MCF 10A (cell line): ENCODE measurements at regions not wholly inside any gene's neighbourhood (a gene's known extent, or its start where the extent isn't known, plus 50 kb on each side); places are given as distances from the start of the nearest gene placed in this dataset.

Experiments used
- BruUV-seq: library from RNA; stranded (reverse); fragments of 400-500 nt; replicated peaks from 2 replicates; lab custom pipeline; 2021; lab: Mats Ljungman, UMichigan
- CTCF ChIA-PET: fragments of 300-600 bp; sonication (Branson Sonifier 250); formaldehyde crosslinking; extraction: SDS; loops from one replicate; lab custom pipeline; 2021; ENCODE audit warnings: antibody characterized with exemption, inconsistent platforms; lab: Yijun Ruan, JAX
- POLR2A ChIA-PET: fragments of 300-600, 350-650 bp; sonication (Branson Sonifier 250); formaldehyde crosslinking; extraction: SDS; loops from one replicate; lab custom pipeline; 2020; ENCODE audit warnings: antibody characterized with exemption, inconsistent platforms; lab: Yijun Ruan, JAX
- DNase-seq: peaks from one replicate; pipeline ENCODE4 v3.0.0-alpha.2; 2018; ENCODE audit not compliant: unreplicated experiment
- H3K27ac Mint-ChIP-seq: one replicate; pipeline ENCODE4 v1.8.0; 2022; ENCODE audit warnings: mild to moderate bottlenecking, low read depth, mixed read lengths; ENCODE audit not compliant: unreplicated experiment
- H3K27me3 Mint-ChIP-seq: one replicate; pipeline ENCODE4 v1.8.0; 2022; ENCODE audit warnings: mixed read lengths; ENCODE audit not compliant: insufficient read depth, unreplicated experiment
- H3K36me3 Mint-ChIP-seq: one replicate; pipeline ENCODE4 v1.8.0; 2022; ENCODE audit warnings: mild to moderate bottlenecking, moderate library complexity, mixed read lengths; ENCODE audit not compliant: insufficient read depth, unreplicated experiment
- H3K4me1 Mint-ChIP-seq: one replicate; pipeline ENCODE4 v1.8.0; 2022; ENCODE audit warnings: mixed read lengths; ENCODE audit not compliant: insufficient read depth, unreplicated experiment
- H3K4me3 Mint-ChIP-seq: one replicate; pipeline ENCODE4 v1.8.0; 2022; ENCODE audit warnings: mild to moderate bottlenecking, moderate library complexity, mixed read lengths; ENCODE audit not compliant: unreplicated experiment
- H3K9me3 Mint-ChIP-seq: one replicate; pipeline ENCODE4 v1.8.0; 2022; ENCODE audit warnings: mixed read lengths; ENCODE audit not compliant: unreplicated experiment
- CTCF ChIP-seq: fragments of 200-600 bp; IDR thresholded peaks from one replicate; pipeline ENCODE4 v1.8.0; 2022; ENCODE audit warnings: antibody characterized with exemption, mild to moderate bottlenecking; ENCODE audit not compliant: unreplicated experiment
- intact Hi-C: fragments of 100-400 bp; cut with micrococcal nuclease; formaldehyde crosslinking; loops from 2 replicates; pipeline ENCODE4 v1.14.1; 2022

GRCh38 chr20:19866070-19866469 lies 108.0 kb downstream of the RIN2 start:
- intact Hi-C loops = no loop called here
- CTCF ChIA-PET = interaction anchor here (0.6 to 1.9 kb wide), 7 partner anchors 9 to 676 kb away, joined by 3 to 9 read pairs (median 3); no protein-coding TSS in a partner anchor

GRCh38 chr20:19867074-19867473 lies 109.0 kb downstream of the RIN2 start:
- no peaks in the 10 kb centered on the region for H3K36me3 Mint-ChIP-seq
- no peaks in the 10 kb centered on the region for H3K27me3 Mint-ChIP-seq
- DNase-seq = peak; percentile 72
- intact Hi-C loops = no loop called here
- peak overlapping the region; percentile 80 for H3K27ac Mint-ChIP-seq
- no TSS peak for BruUV-seq
- H3K4me3 Mint-ChIP-seq = no peak overlapping the region
- ChIA-PET POLR2A (interaction anchor here (1.1 to 1.3 kb wide), 2 partner anchors 17 to 22 kb away, joined by 3 to 4 read pairs; no protein-coding TSS in a partner anchor), CTCF (interaction anchor here (1.2 to 1.4 kb wide), 2 partner anchors 39 to 179 kb away, joined by 6 to 7 read pairs; no protein-coding TSS in a partner anchor)
- H3K4me1 Mint-ChIP-seq = peaks cover 9% of the 10 kb centered on the region
- H3K9me3 Mint-ChIP-seq = peaks cover 7% of the 10 kb centered on the region
- TF ChIP-seq CTCF = no peak

More at GRCh38 chr20:19866070-19866469, 108.0 kb downstream of the RIN2 start:
- Mint-ChIP-seq H3K9me3 (peaks cover 17% of the 10 kb centered on the region), H3K27me3 (no peaks in the 10 kb centered on the region), H3K27ac (no peak overlapping the region), H3K4me3 (no peak overlapping the region), H3K4me1 (peaks cover 9% of the 10 kb centered on the region), H3K36me3 (no peaks in the 10 kb centered on the region)
- BruUV-seq = no TSS peak
- no peak for TF ChIP-seq CTCF
- no peak for DNase-seq
- POLR2A ChIA-PET = interaction anchor here (0.8 to 1.1 kb wide), 3 partner anchors 21 to 185 kb away, joined by 3 read pairs; no protein-coding TSS in a partner anchor

- TF ChIP-seq CTCF = no peak
- ChIA-PET CTCF (interaction anchor here (1.2 to 1.5 kb wide), 3 partner anchors 11 to 180 kb away, joined by 4 to 7 read pairs (median 6); no protein-coding TSS in a partner anchor), POLR2A (interaction anchor here (0.6 to 1.3 kb wide), 3 partner anchors 17 to 174 kb away, joined by 3 to 4 read pairs (median 3); no protein-coding TSS in a partner anchor)
- BruUV-seq = no TSS peak
- peaks cover 7% of the 10 kb centered on the region for H3K9me3 Mint-ChIP-seq
- peaks cover 9% of the 10 kb centered on the region for H3K4me1 Mint-ChIP-seq
- intact Hi-C loops = no loop called here
- H3K27me3 Mint-ChIP-seq = no peaks in the 10 kb centered on the region
- H3K36me3 Mint-ChIP-seq = no peaks in the 10 kb centered on the region
- H3K4me3 Mint-ChIP-seq = no peak overlapping the region
- peak overlapping the region; percentile 80 for H3K27ac Mint-ChIP-seq
- DNase-seq = no peak
Observed at GRCh38 chr20:19867940-19868371, 109.9 kb downstream of the RIN2 start.

- H3K36me3 Mint-ChIP-seq = no peaks in the 10 kb centered on the region
- TF ChIP-seq CTCF = no peak
- peaks cover 7% of the 10 kb centered on the region for H3K9me3 Mint-ChIP-seq
Observed at GRCh38 chr20:19868441-19868840, 110.4 kb downstream of the RIN2 start.

More at GRCh38 chr20:19868441-19868840, 110.4 kb downstream of the RIN2 start:
- H3K27me3 Mint-ChIP-seq = no peaks in the 10 kb centered on the region
- H3K27ac Mint-ChIP-seq = peak overlapping the region; percentile 80
- intact Hi-C loops = no loop called here
- ChIA-PET CTCF (interaction anchor here (1.2 to 1.5 kb wide), 3 partner anchors 11 to 181 kb away, joined by 4 to 7 read pairs (median 6); no protein-coding TSS in a partner anchor), POLR2A (interaction anchor here (0.9 to 1.3 kb wide), 2 partner anchors 16 to 174 kb away, joined by 3 to 4 read pairs; no protein-coding TSS in a partner anchor)
- BruUV-seq = no TSS peak
- DNase-seq = no peak
- H3K4me3 Mint-ChIP-seq = no peak overlapping the region
- H3K4me1 Mint-ChIP-seq = peaks cover 9% of the 10 kb centered on the region
